Urothelium cell line (cell line): ENCODE measurements at regions not wholly inside any gene's neighbourhood (a gene's known extent, or its start where the extent isn't known, plus 50 kb on each side); places are given as distances from the start of the nearest gene placed in this dataset.
A peak's percentile ranks its signal among the peaks of the same experiment; 100 is the strongest.

Experiments used
- DNase-seq: peaks from one replicate; pipeline ENCODE4 v3.0.0; 2011; ENCODE audit warnings: low spot score, mixed read lengths
- FAIRE-seq: peaks from 2 replicates; lab custom pipeline; 2011; peaks lifted over from hg19 to GRCh38; lab: Jason Lieb, UNC

GRCh38 chr1:55346586-55346985, 131.4 kb upstream of the USP24 start:
- FAIRE-seq (no peak), DNase-seq (no peak)

- no peak for FAIRE-seq
- no peak for DNase-seq
Observed at GRCh38 chr1:55339681-55340080, 124.5 kb upstream of the USP24 start.

- FAIRE-seq = no peak
- DNase-seq = no peak
Observed at GRCh38 chr1:55338448-55338820, 123.3 kb upstream of the USP24 start.

- peak; percentile 44 for FAIRE-seq
Observed at GRCh38 chr1:55337801-55338447, 122.8 kb upstream of the USP24 start.

GRCh38 chr1:55334797-55335196, 119.6 kb upstream of the USP24 start:
- FAIRE-seq (no peak), DNase-seq (no peak)

More at GRCh38 chr1:55337801-55338447, 122.8 kb upstream of the USP24 start:
- DNase-seq = peak; percentile 23

GRCh38 chr1:55334160-55334559, 119.0 kb upstream of the USP24 start:
- DNase-seq = no peak

GRCh38 chr1:55333461-55333860, 118.3 kb upstream of the USP24 start:
- no peak for FAIRE-seq

More at GRCh38 chr1:55334160-55334559, 119.0 kb upstream of the USP24 start:
- no peak for FAIRE-seq

GRCh38 chr1:55331351-55331750, 116.2 kb upstream of the USP24 start:
- no peak for DNase-seq
- FAIRE-seq = no peak

More at GRCh38 chr1:55333461-55333860, 118.3 kb upstream of the USP24 start:
- DNase-seq = no peak

- FAIRE-seq = no peak
- DNase-seq = no peak
Observed at GRCh38 chr1:55329808-55330432, 114.8 kb upstream of the USP24 start.

GRCh38 chr1:55329091-55329490, 113.9 kb upstream of the USP24 start:
- DNase-seq = no peak
- no peak for FAIRE-seq

- DNase-seq (no peak), FAIRE-seq (no peak)
Observed at GRCh38 chr1:55326496-55327243, 111.5 kb upstream of the USP24 start.

- DNase-seq (no peak), FAIRE-seq (no peak)
Observed at GRCh38 chr1:55323760-55324159, 108.6 kb upstream of the USP24 start.

- no peak for FAIRE-seq
- no peak for DNase-seq
Observed at GRCh38 chr1:55322842-55323241, 107.7 kb upstream of the USP24 start.

- FAIRE-seq (no peak), DNase-seq (no peak)
Observed at GRCh38 chr1:55321942-55322341, 106.8 kb upstream of the USP24 start.

GRCh38 chr1:55320891-55321290, 105.7 kb upstream of the USP24 start:
- no peak for FAIRE-seq
- no peak for DNase-seq

GRCh38 chr1:55318116-55318817, 103.1 kb upstream of the USP24 start:
- DNase-seq (no peak), FAIRE-seq (no peak)

- FAIRE-seq (no peak), DNase-seq (no peak)
Observed at GRCh38 chr1:55317673-55318072, 102.5 kb upstream of the USP24 start.

GRCh38 chr1:55316947-55317662, 101.9 kb upstream of the USP24 start:
- no peak for DNase-seq
- FAIRE-seq = peak; percentile 23

- FAIRE-seq = no peak
Observed at GRCh38 chr1:55316502-55316901, 101.3 kb upstream of the USP24 start.

GRCh38 chr1:55315552-55315951, 100.4 kb upstream of the USP24 start:
- no peak for FAIRE-seq
- no peak for DNase-seq

More at GRCh38 chr1:55316502-55316901, 101.3 kb upstream of the USP24 start:
- DNase-seq = no peak

GRCh38 chr1:55314740-55315139, 99.6 kb upstream of the USP24 start:
- FAIRE-seq (no peak), DNase-seq (no peak)
